ENCODE measurements at regions not wholly inside any gene's neighbourhood (a gene's known extent, or its start where the extent isn't known, plus 50 kb on each side); places are given as distances from the start of the nearest gene placed in this dataset.

DNA sequence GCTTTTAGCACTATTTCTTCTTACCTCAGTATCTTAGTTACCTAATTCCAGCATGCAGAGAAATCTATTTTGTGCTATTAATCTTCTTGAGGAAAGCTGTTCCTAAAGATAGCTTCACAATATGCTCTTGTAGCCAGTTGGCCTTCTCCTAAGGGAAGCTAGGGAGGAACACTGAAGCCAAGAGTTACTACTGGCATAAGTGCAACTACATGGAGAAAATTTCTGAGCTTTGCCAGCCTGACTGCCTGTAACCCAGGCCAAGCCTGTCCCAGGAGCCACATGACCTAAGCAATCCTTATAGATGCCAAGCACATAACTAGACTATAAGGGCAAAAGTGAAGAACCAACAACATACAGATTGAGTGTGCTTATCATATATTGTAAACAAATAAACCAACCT lies 890.2 kb downstream of the FLRT2 start:
- TF ChIP-seq EZH2phosphoT487 (IDR thresholded peaks at IDR 0.05; ENCODE audit: low read length) (no peak), EZH2 (optimal IDR thresholded peaks at IDR 0.05; ENCODE audit: low read depth, low read length) (no peak)
- TF ChIP-seq, protein P1, sequence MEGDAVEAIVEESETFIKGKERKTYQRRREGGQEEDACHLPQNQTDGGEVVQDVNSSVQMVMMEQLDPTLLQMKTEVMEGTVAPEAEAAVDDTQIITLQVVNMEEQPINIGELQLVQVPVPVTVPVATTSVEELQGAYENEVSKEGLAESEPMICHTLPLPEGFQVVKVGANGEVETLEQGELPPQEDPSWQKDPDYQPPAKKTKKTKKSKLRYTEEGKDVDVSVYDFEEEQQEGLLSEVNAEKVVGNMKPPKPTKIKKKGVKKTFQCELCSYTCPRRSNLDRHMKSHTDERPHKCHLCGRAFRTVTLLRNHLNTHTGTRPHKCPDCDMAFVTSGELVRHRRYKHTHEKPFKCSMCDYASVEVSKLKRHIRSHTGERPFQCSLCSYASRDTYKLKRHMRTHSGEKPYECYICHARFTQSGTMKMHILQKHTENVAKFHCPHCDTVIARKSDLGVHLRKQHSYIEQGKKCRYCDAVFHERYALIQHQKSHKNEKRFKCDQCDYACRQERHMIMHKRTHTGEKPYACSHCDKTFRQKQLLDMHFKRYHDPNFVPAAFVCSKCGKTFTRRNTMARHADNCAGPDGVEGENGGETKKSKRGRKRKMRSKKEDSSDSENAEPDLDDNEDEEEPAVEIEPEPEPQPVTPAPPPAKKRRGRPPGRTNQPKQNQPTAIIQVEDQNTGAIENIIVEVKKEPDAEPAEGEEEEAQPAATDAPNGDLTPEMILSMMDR (IDR thresholded peaks at IDR 0.05; ENCODE audit: low read length): no peak
